Type B pancreatic cell (in vitro differentiated cells): ENCODE measurements at regions not wholly inside any gene's neighbourhood (a gene's known extent, or its start where the extent isn't known, plus 50 kb on each side); places are given as distances from the start of the nearest gene placed in this dataset.
A peak's percentile ranks its signal among the peaks of the same experiment; 100 is the strongest.

Experiments used
- DNase-seq: peaks from one replicate; pipeline ENCODE4 v3.0.0; 2021; ENCODE audit warnings: mixed read lengths; ENCODE audit not compliant: unreplicated experiment; ENCODE audit errors: extremely low spot score
- H3K27ac Mint-ChIP-seq: 2 replicates; pipeline ENCODE4 v1.8.0; 2021; ENCODE audit warnings: mild to moderate bottlenecking, mixed read lengths
- H3K27me3 Mint-ChIP-seq: 2 replicates; pipeline ENCODE4 v1.8.0; 2021; ENCODE audit warnings: mixed read lengths
- H3K36me3 Mint-ChIP-seq: 2 replicates; pipeline ENCODE4 v1.8.0; 2021; ENCODE audit warnings: mixed read lengths
- H3K4me1 Mint-ChIP-seq: one replicate; pipeline ENCODE4 v1.8.0; 2021; ENCODE audit warnings: mixed read lengths; ENCODE audit not compliant: unreplicated experiment
- H3K4me3 Mint-ChIP-seq: 2 replicates; pipeline ENCODE4 v1.8.0; 2021; ENCODE audit warnings: mild to moderate bottlenecking, mixed read lengths
- H3K9me3 Mint-ChIP-seq: 2 replicates; pipeline ENCODE4 v1.8.0; 2021; ENCODE audit warnings: mixed read lengths
- TF ChIP-seq, protein P1 (sequence below): fragments of 200-600 bp; sonication (generic); conservative IDR thresholded peaks from 2 replicates; pipeline ENCODE4 v1.5.0; 2021; ENCODE audit warnings: antibody characterized with exemption, mild to moderate bottlenecking

DNA sequence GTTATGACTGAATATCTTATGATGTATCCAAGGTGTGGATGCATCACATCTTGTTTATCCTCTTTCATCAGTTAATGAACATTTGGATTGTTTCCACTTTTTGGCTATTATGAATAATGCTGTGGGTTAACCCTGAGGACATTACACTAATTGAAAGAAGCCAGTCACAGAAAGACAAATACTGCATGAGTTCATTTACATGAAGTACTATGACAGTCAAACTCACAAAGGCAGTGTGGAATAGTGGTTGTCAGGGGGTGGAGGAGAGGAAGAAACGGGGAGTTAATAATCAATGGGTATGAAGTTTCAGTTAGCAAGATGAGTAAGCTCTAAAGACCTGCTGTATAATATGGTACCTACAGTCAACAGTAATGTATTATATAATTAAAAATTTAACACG, 409.4 kb upstream of the CTNND2 start:
- peaks cover 7% of the 10 kb centered on the region for H3K4me1 Mint-ChIP-seq
- H3K9me3 Mint-ChIP-seq, result no peaks in the 10 kb centered on the region
- no peak overlapping the region for H3K4me3 Mint-ChIP-seq
- TF ChIP-seq, protein P1, sequence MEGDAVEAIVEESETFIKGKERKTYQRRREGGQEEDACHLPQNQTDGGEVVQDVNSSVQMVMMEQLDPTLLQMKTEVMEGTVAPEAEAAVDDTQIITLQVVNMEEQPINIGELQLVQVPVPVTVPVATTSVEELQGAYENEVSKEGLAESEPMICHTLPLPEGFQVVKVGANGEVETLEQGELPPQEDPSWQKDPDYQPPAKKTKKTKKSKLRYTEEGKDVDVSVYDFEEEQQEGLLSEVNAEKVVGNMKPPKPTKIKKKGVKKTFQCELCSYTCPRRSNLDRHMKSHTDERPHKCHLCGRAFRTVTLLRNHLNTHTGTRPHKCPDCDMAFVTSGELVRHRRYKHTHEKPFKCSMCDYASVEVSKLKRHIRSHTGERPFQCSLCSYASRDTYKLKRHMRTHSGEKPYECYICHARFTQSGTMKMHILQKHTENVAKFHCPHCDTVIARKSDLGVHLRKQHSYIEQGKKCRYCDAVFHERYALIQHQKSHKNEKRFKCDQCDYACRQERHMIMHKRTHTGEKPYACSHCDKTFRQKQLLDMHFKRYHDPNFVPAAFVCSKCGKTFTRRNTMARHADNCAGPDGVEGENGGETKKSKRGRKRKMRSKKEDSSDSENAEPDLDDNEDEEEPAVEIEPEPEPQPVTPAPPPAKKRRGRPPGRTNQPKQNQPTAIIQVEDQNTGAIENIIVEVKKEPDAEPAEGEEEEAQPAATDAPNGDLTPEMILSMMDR, result no peak
- no peaks in the 10 kb centered on the region for H3K27me3 Mint-ChIP-seq
- H3K27ac Mint-ChIP-seq, result no peak overlapping the region
- no peaks in the 10 kb centered on the region for H3K36me3 Mint-ChIP-seq
- DNase-seq, result no peak

DNA sequence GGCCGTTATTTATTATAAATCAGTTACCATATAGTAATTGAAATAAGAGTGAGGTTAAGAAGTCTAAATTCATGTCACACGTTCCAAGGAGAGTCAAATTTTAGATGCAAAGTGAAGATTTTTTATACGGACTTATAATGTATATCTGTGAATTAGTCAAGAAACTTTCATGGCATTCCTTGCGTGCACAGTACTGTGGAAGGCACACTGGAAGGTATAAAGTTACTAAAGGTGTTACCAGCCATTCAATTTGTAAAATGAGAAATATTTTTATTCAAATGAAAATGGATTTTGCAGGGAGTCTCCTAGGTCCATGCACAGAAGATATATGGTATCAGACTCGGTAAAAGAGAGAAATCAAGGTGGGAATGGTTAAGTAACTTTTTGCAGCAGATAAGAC, 408.1 kb upstream of the CTNND2 start:
- Mint-ChIP-seq H3K4me3 (no peak overlapping the region), H3K27me3 (no peaks in the 10 kb centered on the region), H3K27ac (no peak overlapping the region), H3K4me1 (peaks cover 6% of the 10 kb centered on the region), H3K36me3 (no peaks in the 10 kb centered on the region), H3K9me3 (no peaks in the 10 kb centered on the region)
- no peak for DNase-seq
- TF ChIP-seq, protein P1, result no peak

DNA sequence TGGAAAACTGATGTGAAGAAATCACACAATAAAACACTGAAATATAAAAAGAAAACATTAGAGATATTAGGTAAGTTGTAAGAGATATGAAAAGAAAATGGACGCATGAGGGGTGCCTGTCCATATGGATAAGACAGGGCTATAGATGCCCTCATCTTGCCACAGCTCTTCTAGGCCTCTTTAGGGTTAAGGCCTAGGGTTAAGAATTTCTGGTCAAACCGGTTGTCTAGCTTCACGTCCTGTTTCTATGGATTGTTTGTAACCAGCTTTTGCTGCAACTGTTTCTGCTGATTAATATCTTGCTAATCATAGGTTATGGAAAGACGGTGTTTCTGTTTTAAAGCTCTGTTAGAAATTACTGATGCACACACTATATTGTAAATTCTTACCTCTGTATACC, 389.9 kb upstream of the CTNND2 start:
- TF ChIP-seq, protein P1, result no peak
- Mint-ChIP-seq H3K9me3 (peaks cover 7% of the 10 kb centered on the region), H3K4me3 (no peak overlapping the region), H3K36me3 (no peaks in the 10 kb centered on the region), H3K4me1 (no peaks in the 10 kb centered on the region), H3K27ac (no peak overlapping the region), H3K27me3 (no peaks in the 10 kb centered on the region)
- no peak for DNase-seq

DNA sequence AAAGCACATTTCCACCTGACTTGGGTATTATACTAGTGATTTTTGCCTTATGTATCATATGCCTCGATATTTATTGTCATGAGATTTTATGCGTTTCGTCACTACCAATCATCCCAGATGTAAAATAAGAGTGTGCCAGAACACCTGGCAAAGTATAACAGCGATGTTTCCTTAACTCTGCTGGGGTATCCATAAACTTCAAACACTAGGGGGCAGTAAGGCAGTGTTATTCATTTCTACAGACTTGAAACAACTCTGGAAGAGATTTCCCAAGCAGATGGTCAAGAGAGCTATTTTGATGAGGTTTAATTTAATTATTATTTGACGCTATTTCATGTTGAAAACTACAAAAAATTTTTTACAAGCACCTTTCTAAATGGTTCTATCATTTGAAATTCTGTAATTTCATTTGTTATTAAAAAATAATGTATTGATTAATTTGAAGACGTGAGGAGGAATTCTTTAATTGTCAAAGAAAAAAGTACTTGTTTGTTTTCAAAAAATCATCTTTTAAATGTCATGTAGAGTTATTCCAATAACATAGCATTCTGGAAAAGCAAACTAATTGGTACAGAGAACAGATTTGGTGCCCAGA, 388.5 kb upstream of the CTNND2 start:
- Mint-ChIP-seq H3K27me3 (no peaks in the 10 kb centered on the region), H3K4me3 (no peak overlapping the region), H3K9me3 (peaks cover 7% of the 10 kb centered on the region), H3K36me3 (no peaks in the 10 kb centered on the region), H3K4me1 (no peaks in the 10 kb centered on the region), H3K27ac (no peak overlapping the region)
- DNase-seq, result no peak
- TF ChIP-seq, protein P1, result peak; percentile 64

DNA sequence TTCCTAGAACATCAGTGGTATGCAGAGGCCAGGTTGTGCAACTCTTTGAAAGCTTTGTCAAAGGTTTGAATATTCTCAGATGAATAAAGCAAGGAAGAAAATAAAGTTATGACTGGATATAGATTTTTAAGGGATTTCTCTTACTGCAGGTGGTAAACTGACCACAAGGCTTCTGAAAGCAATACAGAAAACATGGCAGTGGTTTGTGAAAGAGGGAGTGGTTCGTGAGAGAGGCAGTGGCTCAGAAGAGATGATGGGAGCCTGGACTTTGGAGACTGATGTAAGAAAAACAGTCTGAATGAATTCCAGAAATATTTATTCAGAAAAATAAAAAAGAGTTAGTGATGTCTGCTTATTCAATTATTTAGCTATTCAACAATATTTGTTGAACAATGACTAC, 380.4 kb upstream of the CTNND2 start:
- DNase-seq, result no peak
- Mint-ChIP-seq H3K4me1 (no peaks in the 10 kb centered on the region), H3K27ac (no peak overlapping the region), H3K9me3 (no peaks in the 10 kb centered on the region), H3K4me3 (no peak overlapping the region), H3K36me3 (no peaks in the 10 kb centered on the region), H3K27me3 (no peaks in the 10 kb centered on the region)
- TF ChIP-seq, protein P1, result no peak
